GM19463 (cell line): ENCODE measurements at regions not wholly inside any gene's neighbourhood (a gene's known extent, or its start where the extent isn't known, plus 50 kb on each side); places are given as distances from the start of the nearest gene placed in this dataset.

Source experiments
- ATAC-seq: cut with Tn5 transposase; IDR thresholded peaks from one replicate; pipeline ENCODE4 v1.9.1; 2021; ENCODE audit warnings: mild to moderate bottlenecking, moderate library complexity; ENCODE audit not compliant: unreplicated experiment

DNA sequence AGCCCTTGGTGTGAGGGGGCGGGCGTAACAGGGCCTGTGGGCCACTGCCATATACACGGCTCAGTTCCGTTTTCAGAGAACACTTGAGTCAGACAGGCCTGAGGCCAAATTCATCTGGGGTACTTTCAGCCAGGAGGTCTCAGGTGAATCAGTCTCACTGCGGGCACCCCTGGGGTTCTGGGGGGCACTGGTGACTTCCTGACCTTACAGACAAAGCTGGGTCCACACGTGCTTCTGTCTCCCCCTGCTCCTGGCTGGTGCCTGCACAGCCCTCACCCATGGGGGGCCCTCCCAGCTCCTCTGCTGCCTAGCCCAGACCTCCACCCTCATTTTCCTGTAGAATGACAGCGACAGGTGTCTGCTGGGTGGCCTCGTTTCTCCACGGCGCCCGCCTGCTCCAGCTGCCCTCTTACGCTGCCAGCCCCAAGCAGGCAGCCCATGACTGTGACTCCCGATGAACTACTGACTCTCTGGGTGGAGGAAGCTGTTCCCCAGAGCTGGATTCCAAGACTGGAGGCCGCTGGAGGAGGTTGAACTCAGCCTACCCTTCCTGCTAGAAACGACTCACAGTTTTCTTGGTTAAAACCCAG, 374.1 kb upstream of the IRX4 start:
- no peak for ATAC-seq

DNA sequence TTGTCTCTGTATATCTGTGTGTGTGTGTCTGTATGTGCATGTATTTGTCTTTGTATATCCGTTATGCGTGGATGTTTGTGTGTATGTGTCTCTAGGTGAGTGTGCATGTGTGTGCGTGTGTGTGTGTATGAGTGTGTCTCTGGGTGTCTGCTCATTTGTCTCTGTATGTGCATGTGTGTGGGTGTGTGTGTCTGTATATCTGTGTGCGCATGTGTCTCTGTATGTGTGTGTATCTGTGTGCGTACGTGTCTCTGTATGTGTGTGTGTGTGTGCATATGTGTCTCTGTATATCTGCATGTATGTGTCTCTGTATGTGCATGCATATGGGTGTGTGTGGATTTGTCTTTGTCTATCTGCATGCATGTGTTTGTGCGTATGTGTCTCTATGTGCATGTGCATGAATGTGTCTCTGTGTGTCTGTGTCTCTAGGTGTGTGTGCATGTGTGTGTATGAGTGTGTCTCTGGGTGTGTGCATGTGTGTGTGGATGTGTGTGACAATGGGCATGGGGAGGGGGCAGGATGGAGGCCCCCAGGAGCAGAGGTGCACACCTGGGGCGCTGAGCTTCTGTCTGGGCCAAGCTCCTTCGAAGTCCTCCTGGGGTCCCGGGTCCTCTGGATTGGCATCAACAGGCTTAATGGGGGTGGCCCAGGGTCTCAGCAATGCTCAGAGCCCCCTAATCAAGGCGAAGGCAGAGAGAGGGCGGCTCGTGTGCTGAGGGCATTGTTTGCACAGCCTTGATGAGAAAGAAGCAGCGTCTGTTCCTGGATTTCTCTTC, 373.4 kb upstream of the IRX4 start:
- ATAC-seq = no peak

DNA sequence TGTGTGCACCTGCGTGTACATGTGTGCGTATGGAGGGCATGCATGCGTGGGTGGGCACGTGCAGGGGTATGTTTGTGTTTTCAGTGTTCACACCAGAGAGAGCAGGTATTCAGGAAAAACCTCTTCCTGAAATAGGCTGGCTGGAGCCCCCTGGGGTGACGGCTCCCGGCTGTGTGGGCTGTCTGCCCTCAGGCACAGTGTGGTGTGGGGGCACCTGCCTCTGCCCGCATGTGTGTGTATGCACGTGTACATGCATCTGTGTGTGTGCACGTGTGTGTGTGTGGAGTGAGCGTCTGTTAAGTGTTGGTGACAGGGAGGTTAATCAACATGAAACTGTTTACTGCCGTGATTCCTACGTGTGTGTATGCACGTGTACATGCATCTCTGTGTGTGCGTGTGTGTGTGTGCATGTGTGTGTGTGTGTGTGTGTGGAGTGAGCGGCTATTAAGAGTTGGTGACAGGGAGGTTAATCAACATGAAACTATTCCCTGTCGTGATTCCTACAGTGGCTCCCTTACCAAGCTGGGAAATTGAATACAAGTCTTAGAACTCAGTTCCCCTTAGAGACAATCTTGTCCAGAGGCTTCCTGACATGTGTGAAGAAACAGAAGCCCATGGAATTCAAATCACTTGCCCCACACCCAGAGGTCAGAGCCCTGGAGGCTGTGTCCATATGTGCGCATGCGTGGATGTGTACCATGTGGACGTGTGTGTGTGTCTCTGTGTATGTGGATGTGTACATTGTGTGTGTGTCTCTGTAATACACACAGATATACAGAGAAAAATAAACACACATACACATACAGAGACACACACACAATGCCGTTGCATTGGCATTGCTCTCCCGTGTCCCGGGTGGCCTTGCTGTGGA, 372.4 kb upstream of the IRX4 start:
- ATAC-seq = no peak

DNA sequence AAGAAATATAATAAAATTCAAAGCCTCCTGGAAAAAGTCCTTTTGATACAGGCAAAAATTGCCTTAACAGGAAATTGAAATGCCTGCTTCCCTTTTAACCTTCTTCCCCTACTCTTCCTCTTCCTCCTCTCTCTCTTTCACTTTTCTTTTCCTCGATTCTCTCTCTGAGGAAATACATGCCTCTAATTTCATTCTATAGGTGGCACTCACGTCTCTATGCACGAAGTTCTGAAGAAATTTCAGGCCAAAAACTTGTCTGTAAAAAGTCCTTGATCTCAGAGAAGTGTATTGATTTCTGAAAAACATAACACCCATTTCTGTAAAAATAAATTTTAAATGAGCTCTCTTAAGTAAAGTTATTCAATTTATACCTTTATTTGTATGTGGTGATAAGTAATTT, 371.7 kb upstream of the IRX4 start:
- no peak for ATAC-seq

DNA sequence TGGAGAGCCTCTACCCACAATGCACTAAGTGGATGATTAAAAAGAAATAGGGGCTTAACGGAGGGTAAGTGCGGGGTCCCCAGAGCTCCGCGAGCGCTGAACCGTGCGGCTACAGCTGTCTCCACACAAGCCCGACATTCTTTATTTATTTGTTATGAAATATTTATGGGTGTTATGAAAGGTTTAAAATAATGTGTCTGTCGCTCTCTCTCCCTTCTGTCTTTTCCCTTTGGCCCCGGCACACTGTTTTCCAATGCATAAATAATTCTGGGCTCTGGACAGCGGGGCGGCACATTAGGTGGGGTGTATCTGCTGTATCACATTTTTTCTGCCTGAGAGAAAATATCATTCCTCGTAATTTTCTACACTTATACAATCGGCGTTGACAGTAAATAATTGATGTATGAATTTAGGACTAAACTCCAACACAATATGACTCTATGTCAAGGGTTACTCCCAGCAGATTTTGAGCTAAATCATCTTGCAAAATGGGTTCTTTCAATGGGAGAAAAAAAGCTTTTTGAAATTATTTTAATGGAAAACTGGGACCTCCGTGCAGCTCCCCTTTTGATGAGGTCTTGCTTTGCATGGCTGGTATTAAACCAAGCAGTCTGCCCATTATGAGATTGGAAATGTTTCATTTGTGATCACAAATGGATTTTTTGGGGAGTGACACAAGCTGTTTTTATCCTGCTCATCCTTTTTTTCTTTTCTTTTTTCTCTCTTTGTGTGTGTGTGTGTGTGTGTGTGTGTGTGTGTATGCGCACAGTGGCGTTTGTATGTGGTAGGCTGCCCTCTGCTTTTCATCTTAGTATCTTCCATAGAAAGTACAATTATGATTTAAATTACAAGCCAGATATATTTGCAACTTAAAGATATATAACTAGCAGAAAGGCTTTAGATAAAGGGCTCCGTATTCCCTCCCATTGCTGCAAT, 370.6 kb upstream of the IRX4 start:
- no peak for ATAC-seq

DNA sequence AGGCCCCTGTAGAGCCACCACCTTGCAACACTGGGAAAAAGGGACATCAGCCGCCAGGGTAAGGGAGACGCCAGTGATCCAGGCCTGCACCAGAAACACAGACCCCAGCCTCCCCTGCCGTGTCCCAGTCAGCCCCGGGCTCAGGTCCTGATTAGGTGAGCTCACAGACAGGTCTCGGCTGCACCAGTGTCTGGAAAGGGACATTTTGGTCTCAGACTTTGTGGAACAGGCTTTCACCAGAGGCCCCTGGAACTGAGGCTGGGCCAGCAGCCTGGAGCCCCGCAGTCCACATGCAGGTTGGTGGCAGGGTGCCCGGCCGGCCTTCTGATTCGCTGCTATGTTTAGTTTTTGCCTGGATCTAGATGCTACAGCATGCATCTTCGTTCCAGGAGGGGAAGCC, 369.0 kb upstream of the IRX4 start:
- no peak for ATAC-seq

DNA sequence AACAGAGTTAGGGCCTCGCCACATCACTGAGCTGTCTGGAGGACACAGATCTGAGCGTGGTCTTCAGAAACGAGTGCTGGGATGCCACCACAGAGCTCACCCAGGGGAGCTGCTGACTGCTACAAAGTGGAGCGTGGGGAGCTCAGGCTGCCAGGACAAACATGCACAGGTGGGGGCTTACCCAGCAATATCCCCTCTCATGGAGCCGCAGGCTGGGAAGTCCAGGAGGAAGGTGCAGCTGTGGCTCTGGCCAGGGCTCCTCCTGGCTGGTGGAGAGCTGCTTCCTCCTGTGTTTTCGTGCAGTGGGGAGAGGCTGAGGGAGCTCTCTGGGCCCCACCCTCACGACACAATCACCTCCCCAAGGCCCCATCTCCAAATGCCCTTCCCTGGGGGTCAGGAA, 368.6 kb upstream of the IRX4 start:
- ATAC-seq = no peak

DNA sequence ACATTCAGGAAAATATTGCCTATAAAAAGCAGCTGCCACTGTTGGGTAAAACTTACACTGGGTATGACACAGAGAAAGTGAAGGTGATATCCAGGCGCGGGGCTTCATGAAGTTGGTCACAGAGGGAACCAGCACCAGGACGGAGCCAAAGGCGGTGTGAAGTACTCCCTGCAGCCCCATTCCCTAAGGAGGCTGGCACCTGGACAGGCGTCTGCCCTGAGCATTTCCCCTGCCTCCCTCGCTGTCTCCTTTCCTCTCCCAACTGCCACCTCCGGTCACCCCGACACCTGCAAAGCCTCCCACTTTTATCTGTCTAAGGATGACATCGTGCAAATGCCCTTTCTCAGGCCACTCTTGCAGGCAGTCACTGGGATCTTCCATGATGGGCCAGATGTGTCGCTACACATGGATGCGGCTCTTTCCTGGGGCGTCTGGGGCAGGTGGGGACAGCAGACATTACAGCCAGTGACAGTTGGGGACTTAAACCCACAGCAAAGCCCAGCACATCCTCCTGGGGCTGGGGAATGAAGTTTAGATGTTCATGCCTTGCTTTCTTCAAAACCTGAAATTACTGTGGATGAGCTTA, 367.7 kb upstream of the IRX4 start:
- no peak for ATAC-seq

DNA sequence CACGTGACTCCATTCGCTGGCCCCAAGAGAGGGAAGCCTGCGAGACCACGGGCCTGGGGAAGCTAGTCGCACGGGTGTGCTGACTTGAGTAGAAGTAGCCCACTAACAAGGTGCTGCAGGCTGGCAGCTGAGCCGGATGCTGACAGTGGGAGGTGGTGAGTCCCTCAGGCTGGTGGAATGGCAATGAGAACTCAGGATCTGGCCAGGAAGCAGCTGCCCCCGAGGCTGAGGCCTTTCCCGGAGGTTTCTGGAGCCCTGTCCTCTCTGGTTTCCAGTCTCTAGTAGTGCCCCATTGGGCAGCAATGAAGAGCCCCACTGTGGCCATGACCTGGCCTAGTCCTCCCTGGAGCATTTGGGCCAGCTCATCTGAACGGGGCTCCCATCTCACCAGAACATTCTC, 366.7 kb upstream of the IRX4 start:
- no peak for ATAC-seq

DNA sequence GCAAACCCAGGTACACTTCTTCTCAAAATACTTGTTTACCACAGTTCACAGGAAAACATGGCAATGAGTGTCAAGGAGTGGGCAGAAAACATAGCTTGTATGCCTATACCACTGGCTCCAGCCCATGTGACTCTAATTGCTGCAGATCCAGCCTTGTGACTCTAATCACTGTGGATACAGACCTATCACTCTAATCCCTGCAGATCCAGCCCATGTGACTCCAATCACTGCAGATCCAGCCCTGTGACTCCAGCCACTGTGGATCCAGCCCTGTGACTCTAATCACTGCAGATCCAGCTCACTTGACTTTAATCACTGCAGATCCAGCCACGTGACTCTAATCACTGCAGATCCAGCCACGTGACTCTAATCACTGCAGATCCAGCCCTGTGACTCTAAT, 366.3 kb upstream of the IRX4 start:
- ATAC-seq = no peak

DNA sequence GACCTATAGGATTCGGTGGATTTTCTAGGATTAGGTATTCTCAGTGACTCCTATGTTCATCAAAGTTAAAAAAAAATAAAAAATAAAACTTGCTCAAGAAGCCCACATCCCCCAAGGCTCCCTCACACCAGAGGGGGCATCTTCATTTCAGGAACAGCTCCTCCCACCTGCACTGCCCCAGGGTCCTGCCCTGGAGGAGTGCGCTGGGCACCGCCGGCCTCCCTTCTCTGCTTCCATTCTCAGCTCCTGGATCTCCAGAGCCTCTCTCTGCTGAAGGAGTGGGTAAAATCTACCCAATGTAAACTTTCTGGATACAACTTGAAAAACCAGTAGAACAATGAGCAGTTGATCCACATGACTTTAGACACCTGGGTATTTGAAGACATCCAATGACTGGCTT, 359.8 kb upstream of the IRX4 start:
- ATAC-seq = no peak

DNA sequence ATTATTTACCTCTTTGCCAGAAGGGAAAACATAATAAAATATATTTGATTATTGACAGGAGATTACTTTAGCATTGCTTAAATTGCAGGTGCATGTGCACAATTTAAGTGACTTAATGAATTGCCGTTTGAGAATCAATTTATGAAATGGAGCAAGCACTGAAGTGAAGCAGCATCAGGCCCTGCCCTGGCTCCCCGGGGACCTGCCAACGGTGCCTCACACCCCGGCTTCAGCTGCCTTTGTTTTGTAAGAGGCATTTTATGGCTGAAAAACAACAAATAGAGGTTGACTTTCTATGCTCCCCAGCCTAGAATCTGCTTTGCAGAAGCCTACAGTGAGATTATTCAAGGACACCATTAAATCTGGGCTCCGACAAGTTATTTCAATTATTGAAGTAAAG, 359.1 kb upstream of the IRX4 start:
- ATAC-seq = no peak

DNA sequence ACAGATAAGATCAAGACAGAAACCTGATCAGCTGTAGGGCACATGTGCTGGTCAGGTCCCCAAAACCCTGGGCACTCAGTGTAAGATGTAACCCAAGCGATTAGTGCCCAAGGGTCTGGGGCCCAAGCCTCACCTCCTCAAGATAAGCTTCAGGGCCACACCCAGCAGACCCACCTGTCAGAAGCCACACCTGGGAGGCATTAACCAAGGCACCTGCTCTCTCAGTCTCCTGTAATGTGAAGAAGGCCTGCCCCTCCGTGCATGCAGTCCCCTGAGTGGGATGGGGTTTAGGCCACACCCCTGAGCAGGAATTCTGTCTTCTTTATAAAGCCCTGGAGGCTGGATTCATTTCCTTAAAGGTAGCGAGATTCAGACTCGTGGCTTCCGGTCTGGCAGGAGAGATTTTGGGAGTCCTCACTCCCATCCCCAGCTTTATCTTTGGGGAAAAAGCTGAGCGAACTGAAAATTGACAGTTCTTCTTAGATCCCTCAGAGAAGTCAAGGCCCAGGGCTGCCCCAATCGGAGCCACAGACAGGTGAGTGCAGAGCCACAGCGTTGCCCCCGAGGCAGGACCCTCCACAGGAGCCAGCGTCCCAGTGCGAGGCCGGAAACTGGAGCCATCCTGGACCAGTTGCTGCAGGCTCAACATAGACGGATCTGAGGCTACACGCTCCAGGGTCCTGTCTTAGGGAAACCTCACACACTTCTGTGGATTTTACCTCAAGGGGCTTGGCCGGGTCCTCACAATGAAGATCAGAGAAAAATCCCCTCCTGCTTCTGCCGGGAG, 357.6 kb upstream of the IRX4 start:
- ATAC-seq = no peak

DNA sequence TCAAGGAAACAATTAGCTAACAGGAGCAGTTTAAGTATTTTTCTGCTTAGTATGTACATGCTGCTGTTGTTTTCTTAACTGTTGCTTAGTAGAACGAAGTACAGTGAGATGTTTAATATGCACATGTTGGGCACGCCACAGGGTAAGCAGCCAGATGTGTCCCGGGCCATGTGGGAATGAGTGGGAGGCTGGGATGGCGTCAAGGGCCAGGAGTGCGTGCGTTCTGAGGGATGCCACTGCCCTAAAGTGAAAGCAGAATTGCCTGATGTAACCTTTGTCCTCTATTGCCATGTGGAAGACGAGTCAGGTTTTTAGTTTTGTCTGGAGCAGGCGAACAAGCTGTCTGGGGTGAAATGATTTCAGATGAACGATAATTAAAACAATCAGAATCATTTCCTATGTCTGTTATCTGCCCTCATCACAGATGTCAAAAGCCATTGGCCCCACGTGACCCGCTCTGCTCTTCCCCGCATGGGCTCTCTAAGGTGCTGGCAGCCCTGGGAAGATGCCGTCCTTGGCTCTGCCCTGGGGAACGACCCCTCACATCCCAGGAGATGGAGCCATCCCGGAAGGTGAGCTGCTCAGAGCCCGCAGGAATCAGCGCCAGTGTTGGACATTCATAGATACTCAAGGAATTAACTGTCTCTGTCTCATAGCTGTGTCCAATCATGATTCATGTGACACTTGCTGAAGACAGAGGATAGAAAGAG, 356.6 kb upstream of the IRX4 start:
- ATAC-seq = no peak

DNA sequence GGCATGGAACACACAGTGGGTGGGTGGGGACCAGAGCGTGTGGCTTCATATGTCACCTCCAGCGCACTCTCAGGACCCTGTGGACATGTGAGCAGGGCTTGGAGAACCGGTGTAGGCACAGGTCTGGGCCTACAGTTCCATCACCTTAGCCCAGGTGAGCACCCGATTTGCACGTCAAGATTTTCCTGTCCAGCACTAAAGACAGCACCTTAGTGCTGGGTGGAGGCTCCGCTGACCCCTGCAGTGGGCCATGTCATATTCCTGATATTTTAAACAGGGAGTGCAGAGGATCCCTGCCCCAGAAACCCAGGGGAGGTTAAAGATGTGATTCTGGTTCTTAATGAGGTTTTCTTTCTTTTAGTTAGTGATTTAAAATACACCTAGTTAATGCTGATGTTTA, 356.0 kb upstream of the IRX4 start:
- no peak for ATAC-seq

DNA sequence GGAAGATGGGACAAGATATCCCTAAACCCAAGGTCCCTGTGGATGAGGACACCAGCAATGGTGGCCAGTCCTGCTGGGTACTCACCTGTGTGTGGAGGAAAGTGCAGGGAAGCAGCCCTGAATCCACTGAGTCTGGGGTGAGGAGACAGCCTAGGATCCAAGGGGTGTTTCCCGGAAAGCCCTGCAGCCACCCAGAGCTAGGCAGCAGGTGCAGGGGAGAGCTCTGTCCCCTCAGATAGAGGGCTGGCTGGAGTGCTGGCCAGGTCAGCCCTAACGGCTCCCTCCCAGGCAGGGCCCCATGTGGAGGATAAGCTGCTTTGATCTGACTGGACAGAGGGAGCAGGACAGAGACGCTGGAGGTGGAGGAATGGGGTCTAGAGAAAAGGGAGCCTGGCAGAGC, 344.7 kb upstream of the IRX4 start:
- no peak for ATAC-seq

DNA sequence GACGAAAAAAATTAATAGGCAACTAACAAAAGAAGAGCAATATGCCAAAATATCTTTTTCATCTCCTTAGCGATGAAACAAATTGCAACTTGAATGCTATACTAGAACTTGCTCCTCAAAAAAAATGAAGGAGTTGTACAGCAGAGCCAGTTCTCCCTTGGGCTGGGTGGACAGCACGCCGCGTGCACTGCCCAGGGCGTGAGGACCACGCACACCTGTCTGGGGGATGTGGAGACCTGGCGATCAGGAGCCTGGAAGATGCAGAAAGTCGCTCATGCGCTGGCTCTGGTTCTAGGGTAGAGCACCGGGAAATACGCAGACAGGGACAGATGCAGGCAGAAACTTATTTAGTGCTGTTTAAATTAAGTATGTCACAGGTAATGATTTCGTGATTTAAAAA, 342.0 kb upstream of the IRX4 start:
- ATAC-seq = no peak

DNA sequence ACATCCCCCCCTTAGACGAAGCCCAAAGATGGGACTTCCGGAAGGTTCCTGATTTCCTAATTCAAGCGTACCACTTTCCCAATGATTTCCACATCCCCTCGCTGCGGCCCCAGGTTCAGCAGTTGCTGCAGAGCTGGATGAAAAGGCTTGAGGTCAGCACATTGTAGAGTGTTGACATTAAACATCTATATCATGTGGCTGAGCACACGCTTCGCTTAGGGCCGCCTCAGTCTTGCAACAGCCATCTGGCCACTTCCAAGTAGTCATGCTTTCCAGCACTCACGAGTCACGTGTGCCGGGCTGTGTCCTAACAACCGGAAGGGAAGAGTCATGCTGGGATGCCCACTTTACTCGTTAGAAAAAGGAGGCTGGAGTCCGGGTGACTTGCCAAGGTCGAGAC, 340.6 kb upstream of the IRX4 start:
- no peak for ATAC-seq
